ENCODE measurements at regions not wholly inside any gene's neighbourhood (a gene's known extent, or its start where the extent isn't known, plus 50 kb on each side); places are given as distances from the start of the nearest gene placed in this dataset.

DNA sequence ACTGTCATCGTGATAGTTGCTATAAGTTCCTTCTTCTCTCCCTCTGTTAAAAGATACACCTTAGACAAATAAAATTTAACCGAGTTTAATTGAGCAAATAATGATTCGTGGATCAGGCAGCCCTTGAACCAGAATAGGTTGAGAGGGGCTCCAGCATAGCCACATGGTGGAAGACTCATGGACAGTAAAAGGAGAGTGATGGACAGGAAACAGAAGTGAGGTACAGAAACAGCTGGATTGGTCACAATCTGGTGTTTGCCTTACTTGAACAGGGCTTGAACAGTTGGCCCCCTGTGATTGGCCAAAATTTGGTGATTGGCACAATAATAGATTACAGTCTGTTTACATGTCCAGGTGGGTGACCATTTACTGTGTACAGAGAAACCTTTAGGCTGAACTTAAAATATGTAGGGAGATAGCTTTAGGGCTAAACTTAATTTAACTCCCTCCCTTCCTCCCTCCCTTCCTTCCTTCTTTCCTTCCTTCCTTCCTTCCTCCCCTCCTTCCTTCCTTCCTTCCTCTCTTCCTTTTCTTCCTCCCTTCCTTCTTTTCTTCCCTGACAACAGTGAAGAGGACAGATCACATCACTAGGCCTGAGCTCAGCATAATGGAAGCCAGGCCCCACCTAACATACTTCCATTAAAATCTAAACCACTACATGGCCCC is 531.8 kb upstream of the JARID2 start:
- TF ChIP-seq SIN3A (IDR thresholded peaks at IDR 0.05; ENCODE audit: borderline replicate concordance, insufficient read depth, low read depth, low read length): no peak
- TF ChIP-seq CTCF (IDR thresholded peaks at IDR 0.05): no peak
- TF ChIP-seq REST (IDR thresholded peaks at IDR 0.05; ENCODE audit: insufficient read depth in 1 of 2, low read depth in 2 of 2, low read length in 1 of 2): no peak
- TF ChIP-seq POLR2AphosphoS5 (IDR thresholded peaks at IDR 0.05; ENCODE audit: low read depth, low read length): no peak
- TF ChIP-seq TCF7L2 (IDR thresholded peaks at IDR 0.05; ENCODE audit: low read depth, low read length): no peak
- Histone ChIP-seq H3K4me3 (ENCODE audit: low read depth in 2 of 2, low read length in 2 of 2) (no peak overlapping the region), H3K9me3 (ENCODE audit: control insufficient read depth, insufficient read depth, low read depth, low read length) (no peaks in the 10 kb centered on the region), H3K27me3 (ENCODE audit: control insufficient read depth, insufficient read depth, low read length) (no peaks in the 10 kb centered on the region), H3K36me3 (ENCODE audit: control insufficient read depth, insufficient read depth, low read length) (no peaks in the 10 kb centered on the region), H3K4me1 (ENCODE audit: control insufficient read depth, insufficient read depth, low read length) (no peaks in the 10 kb centered on the region), H3K27ac (ENCODE audit: low read length) (no peak overlapping the region)
- ChIA-PET POLR2A (no interaction called here), CTCF (interaction anchor here (0.7 kb wide), 1 partner anchor 837 kb away, joined by 9 read pairs; no protein-coding TSS in a partner anchor)
- DNase-seq (ENCODE audit: low read depth, low spot score): no peak
- in situ Hi-C loops (cut with HindIII; ENCODE audit: low pct_unique_long_range_greater_than_20kb, low sequenced_read_pairs) (no loop called here), intact Hi-C loops (cut with micrococcal nuclease; ENCODE audit: unreplicated experiment) (no loop called here)
- ATAC-seq: no peak
- BruUV-seq (replicated peaks): no TSS peak

DNA sequence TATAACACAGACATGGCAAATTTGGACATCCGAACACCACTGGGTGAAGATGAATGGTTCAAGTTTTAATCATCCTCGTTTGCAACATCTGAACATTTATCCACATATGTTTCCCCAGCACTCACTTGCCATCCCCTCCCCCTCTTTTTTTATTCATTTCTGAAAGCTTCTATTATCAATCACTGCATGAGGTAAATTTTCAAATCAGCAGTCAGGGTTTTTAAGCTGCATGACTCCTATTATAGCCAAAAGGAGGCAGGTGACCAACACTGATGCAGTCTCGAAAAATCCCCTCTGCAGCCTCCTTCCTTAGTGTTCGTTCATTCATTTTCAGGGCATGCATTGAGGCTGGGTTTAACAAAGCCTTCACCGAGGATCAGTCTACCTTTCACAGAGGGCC is 530.8 kb upstream of the JARID2 start:
- Histone ChIP-seq H3K4me1 (ENCODE audit: control insufficient read depth, insufficient read depth, low read length) (no peaks in the 10 kb centered on the region), H3K27ac (ENCODE audit: low read length) (no peak overlapping the region), H3K9me3 (ENCODE audit: control insufficient read depth, insufficient read depth, low read depth, low read length) (no peaks in the 10 kb centered on the region), H3K4me3 (ENCODE audit: low read depth in 2 of 2, low read length in 2 of 2) (no peak overlapping the region), H3K36me3 (ENCODE audit: control insufficient read depth, insufficient read depth, low read length) (no peaks in the 10 kb centered on the region), H3K27me3 (ENCODE audit: control insufficient read depth, insufficient read depth, low read length) (no peaks in the 10 kb centered on the region)
- CTCF ChIA-PET: no interaction called here
- no peak for TF ChIP-seq POLR2AphosphoS5 (IDR thresholded peaks at IDR 0.05; ENCODE audit: low read depth, low read length)
- DNase-seq (ENCODE audit: low read depth, low spot score): no peak
- BruUV-seq (replicated peaks): no TSS peak
- ATAC-seq: no peak
- POLR2A ChIA-PET: no interaction called here
- in situ Hi-C loops (cut with HindIII; ENCODE audit: low pct_unique_long_range_greater_than_20kb, low sequenced_read_pairs): no loop called here
- intact Hi-C loops (cut with micrococcal nuclease; ENCODE audit: unreplicated experiment): no loop called here

DNA sequence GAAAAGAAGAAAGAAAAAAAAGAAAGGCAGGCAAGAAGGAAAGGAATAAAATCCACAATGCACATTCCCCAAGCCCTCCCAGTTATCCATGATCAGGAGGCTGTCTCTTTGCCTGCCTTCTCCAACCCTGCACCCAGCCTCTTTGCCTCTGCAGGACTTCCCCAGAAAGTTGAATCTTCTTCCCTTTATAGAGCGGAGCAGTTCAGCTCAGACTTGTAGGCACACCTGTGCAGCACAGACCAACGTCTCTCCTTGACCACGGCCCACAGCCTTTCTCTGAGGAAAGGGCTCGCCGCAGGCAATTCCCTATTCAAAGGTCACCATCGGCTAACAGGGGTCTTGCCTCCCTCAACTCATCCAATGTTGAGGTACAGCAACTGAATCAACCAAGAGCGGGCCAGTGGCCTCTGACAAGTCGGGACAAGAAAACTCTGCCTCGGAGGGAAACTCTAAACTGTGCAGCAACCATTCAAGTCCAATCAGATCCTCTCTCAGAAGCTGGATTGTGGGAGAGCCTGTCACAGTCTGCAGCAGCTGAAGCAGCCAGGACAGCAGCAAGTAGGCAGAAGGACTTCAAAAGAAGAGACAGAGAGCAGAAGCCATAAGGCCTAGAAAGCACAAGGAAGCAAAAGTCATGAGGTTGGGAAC is 529.2 kb upstream of the JARID2 start:
- no peak for ATAC-seq
- no peak for TF ChIP-seq CTCF (IDR thresholded peaks at IDR 0.05)
- TF ChIP-seq SIN3A (IDR thresholded peaks at IDR 0.05; ENCODE audit: borderline replicate concordance, insufficient read depth, low read depth, low read length): no peak
- TF ChIP-seq TCF7L2 (IDR thresholded peaks at IDR 0.05; ENCODE audit: low read depth, low read length): no peak
- TF ChIP-seq POLR2AphosphoS5 (IDR thresholded peaks at IDR 0.05; ENCODE audit: low read depth, low read length): no peak
- no peak for TF ChIP-seq REST (IDR thresholded peaks at IDR 0.05; ENCODE audit: insufficient read depth in 1 of 2, low read depth in 2 of 2, low read length in 1 of 2)
- H3K27ac ChIP-seq (ENCODE audit: low read length): no peak overlapping the region

More for the DNA sequence above, 529.2 kb upstream of the JARID2 start:
- no peak for DNase-seq (ENCODE audit: low read depth, low spot score)
- H3K4me3 ChIP-seq (ENCODE audit: low read depth in 2 of 2, low read length in 2 of 2): no peak overlapping the region
- no peaks in the 10 kb centered on the region for H3K4me1 ChIP-seq (ENCODE audit: control insufficient read depth, insufficient read depth, low read length)
- intact Hi-C loops (cut with micrococcal nuclease; ENCODE audit: unreplicated experiment): no loop called here
- no peaks in the 10 kb centered on the region for H3K36me3 ChIP-seq (ENCODE audit: control insufficient read depth, insufficient read depth, low read length)
- no peaks in the 10 kb centered on the region for H3K9me3 ChIP-seq (ENCODE audit: control insufficient read depth, insufficient read depth, low read depth, low read length)
- H3K27me3 ChIP-seq (ENCODE audit: control insufficient read depth, insufficient read depth, low read length): no peaks in the 10 kb centered on the region
- POLR2A ChIA-PET: no interaction called here
- CTCF ChIA-PET: no interaction called here
- no TSS peak for BruUV-seq (replicated peaks)
- in situ Hi-C loops (cut with HindIII; ENCODE audit: low pct_unique_long_range_greater_than_20kb, low sequenced_read_pairs): no loop called here
